ENCODE measurements at regions not wholly inside any gene's neighbourhood (a gene's known extent, or its start where the extent isn't known, plus 50 kb on each side); places are given as distances from the start of the nearest gene placed in this dataset.

- no peak for DNase-seq (ENCODE audit: extremely low read depth in 1 of 2, low read depth in 1 of 2)
These were observed 559.3 kb upstream of the TNP1 start for GRCh38 chr2:217419055-217419671.

- DNase-seq (ENCODE audit: extremely low read depth in 1 of 2, low read depth in 1 of 2) = no peak
These were observed 558.7 kb upstream of the TNP1 start for GRCh38 chr2:217418544-217418943.

- no peak for DNase-seq (ENCODE audit: extremely low read depth in 1 of 2, low read depth in 1 of 2)
These were observed 558.2 kb upstream of the TNP1 start for GRCh38 chr2:217418090-217418489.

- no peak for DNase-seq (ENCODE audit: extremely low read depth in 1 of 2, low read depth in 1 of 2)
These were observed 557.7 kb upstream of the TNP1 start for GRCh38 chr2:217417536-217417935.

GRCh38 chr2:217415316-217415715 is 555.5 kb upstream of the TNP1 start:
- DNase-seq (ENCODE audit: extremely low read depth in 1 of 2, low read depth in 1 of 2) = no peak

- DNase-seq (ENCODE audit: extremely low read depth in 1 of 2, low read depth in 1 of 2) = no peak
These were observed 554.6 kb upstream of the TNP1 start for GRCh38 chr2:217414429-217414828.

- DNase-seq (ENCODE audit: extremely low read depth in 1 of 2, low read depth in 1 of 2) = no peak
These were observed 553.3 kb upstream of the TNP1 start for GRCh38 chr2:217413193-217413592.

- no peak for DNase-seq (ENCODE audit: extremely low read depth in 1 of 2, low read depth in 1 of 2)
These were observed 552.9 kb upstream of the TNP1 start for GRCh38 chr2:217412721-217413120.

GRCh38 chr2:217412277-217412676 is 552.4 kb upstream of the TNP1 start:
- DNase-seq (ENCODE audit: extremely low read depth in 1 of 2, low read depth in 1 of 2) = no peak

GRCh38 chr2:217410681-217410960 is 550.8 kb upstream of the TNP1 start:
- no peak for DNase-seq (ENCODE audit: extremely low read depth in 1 of 2, low read depth in 1 of 2)

GRCh38 chr2:217409949-217410680 is 550.3 kb upstream of the TNP1 start:
- no peak for DNase-seq (ENCODE audit: extremely low read depth in 1 of 2, low read depth in 1 of 2)

GRCh38 chr2:217407362-217407761 is 547.5 kb upstream of the TNP1 start:
- no peak for DNase-seq (ENCODE audit: extremely low read depth in 1 of 2, low read depth in 1 of 2)

- no peak for DNase-seq (ENCODE audit: extremely low read depth in 1 of 2, low read depth in 1 of 2)
These were observed 544.4 kb upstream of the TNP1 start for GRCh38 chr2:217404236-217404760.

GRCh38 chr2:217402761-217403383 is 543.0 kb upstream of the TNP1 start:
- no peak for DNase-seq (ENCODE audit: extremely low read depth in 1 of 2, low read depth in 1 of 2)

GRCh38 chr2:217402144-217402543 is 542.3 kb upstream of the TNP1 start:
- DNase-seq (ENCODE audit: extremely low read depth in 1 of 2, low read depth in 1 of 2) = no peak

- DNase-seq (ENCODE audit: extremely low read depth in 1 of 2, low read depth in 1 of 2) = no peak
These were observed 539.4 kb upstream of the TNP1 start for GRCh38 chr2:217399291-217399690.

- no peak for DNase-seq (ENCODE audit: extremely low read depth in 1 of 2, low read depth in 1 of 2)
These were observed 539.0 kb upstream of the TNP1 start for GRCh38 chr2:217398860-217399259.

GRCh38 chr2:217398101-217398500 is 538.2 kb upstream of the TNP1 start:
- DNase-seq (ENCODE audit: extremely low read depth in 1 of 2, low read depth in 1 of 2) = no peak

- DNase-seq (ENCODE audit: extremely low read depth in 1 of 2, low read depth in 1 of 2) = no peak
These were observed 536.7 kb upstream of the TNP1 start for GRCh38 chr2:217396586-217396985.

- no peak for DNase-seq (ENCODE audit: extremely low read depth in 1 of 2, low read depth in 1 of 2)
These were observed 536.3 kb upstream of the TNP1 start for GRCh38 chr2:217396165-217396564.

GRCh38 chr2:217394510-217395351 is 534.9 kb upstream of the TNP1 start:
- DNase-seq (ENCODE audit: extremely low read depth in 1 of 2, low read depth in 1 of 2) = no peak

Data from stimulated activated CD8-positive, alpha-beta memory T cell treated with anti-CD3 and anti-CD28 coated beads, Interleukin-7, amount 100 ng/mL, for 48 hours (primary cell).